ENCODE measurements at regions not wholly inside any gene's neighbourhood (a gene's known extent, or its start where the extent isn't known, plus 50 kb on each side); places are given as distances from the start of the nearest gene placed in this dataset.
A peak's percentile ranks its signal among the peaks of the same experiment; 100 is the strongest.
"Not testable (repeated sequence)": the region's sequence is repeated elsewhere in the genome, so short reads cannot be mapped to it uniquely, and the experiment has no call there.

GRCh38 chr3:159280386-159281191 is 478.7 kb downstream of the MFSD1 start:
- DNase-seq: no peak

GRCh38 chr3:159293493-159293892 is 491.6 kb downstream of the MFSD1 start:
- DNase-seq: no peak

GRCh38 chr3:159301961-159302360 is 500.1 kb downstream of the MFSD1 start:
- DNase-seq: no peak

GRCh38 chr3:159305017-159305416 is 503.2 kb downstream of the MFSD1 start:
- no peak for DNase-seq

- DNase-seq: not testable (repeated sequence)
Measured at GRCh38 chr3:159316706-159317105, 514.9 kb downstream of the MFSD1 start.

- DNase-seq: no peak
Measured at GRCh38 chr3:159319156-159319555, 517.3 kb downstream of the MFSD1 start.

GRCh38 chr3:159322322-159322939 is 520.6 kb downstream of the MFSD1 start:
- peak; percentile 33 to 34 for DNase-seq

GRCh38 chr3:159323848-159324247 is 522.0 kb downstream of the MFSD1 start:
- DNase-seq: no peak

- DNase-seq: no peak
Measured at GRCh38 chr3:159326998-159327397, 525.1 kb downstream of the MFSD1 start.

- DNase-seq: no peak
Measured at GRCh38 chr3:159332535-159333099, 530.8 kb downstream of the MFSD1 start.

GRCh38 chr3:159339131-159339530 is 537.3 kb downstream of the MFSD1 start:
- no peak for DNase-seq

- no peak for DNase-seq
Measured at GRCh38 chr3:159340877-159341500, 539.1 kb downstream of the MFSD1 start.

GRCh38 chr3:159346271-159346903 is 544.5 kb downstream of the MFSD1 start:
- DNase-seq: no peak

- no peak for DNase-seq
Measured at GRCh38 chr3:159348431-159348830, 546.6 kb downstream of the MFSD1 start.

- DNase-seq: no peak
Measured at GRCh38 chr3:159356606-159357005, 554.8 kb downstream of the MFSD1 start.

- DNase-seq: no peak
Measured at GRCh38 chr3:159364511-159364910, 562.7 kb downstream of the MFSD1 start.

GRCh38 chr3:159366476-159366875 is 564.6 kb downstream of the MFSD1 start:
- DNase-seq: no peak

GRCh38 chr3:159371961-159372360 is 570.1 kb downstream of the MFSD1 start:
- no peak for DNase-seq

GRCh38 chr3:159378396-159379194 is 576.7 kb downstream of the MFSD1 start:
- DNase-seq: no peak

- no peak for DNase-seq
Measured at GRCh38 chr3:159380891-159381290, 579.0 kb downstream of the MFSD1 start.

- no peak for DNase-seq
Measured at GRCh38 chr3:159390656-159391212, 588.9 kb downstream of the MFSD1 start.

- not testable (repeated sequence) for DNase-seq
Measured at GRCh38 chr3:159397683-159398082, 591.0 kb upstream of the IL12A start.

Data from activated T-cell treated with anti-CD3 and anti-CD28 coated beads, Interleukin-2, amount 50 U/mL, for 48 hours (primary cell).